ENCODE measurements at regions not wholly inside any gene's neighbourhood (a gene's known extent, or its start where the extent isn't known, plus 50 kb on each side); places are given as distances from the start of the nearest gene placed in this dataset.

GRCh38 chr7:21024485-21024867 is 237.8 kb upstream of the SP8 start:
- FAIRE-seq (no peak), DNase-seq (ENCODE audit: insufficient read length, low spot score) (no peak)

DNA sequence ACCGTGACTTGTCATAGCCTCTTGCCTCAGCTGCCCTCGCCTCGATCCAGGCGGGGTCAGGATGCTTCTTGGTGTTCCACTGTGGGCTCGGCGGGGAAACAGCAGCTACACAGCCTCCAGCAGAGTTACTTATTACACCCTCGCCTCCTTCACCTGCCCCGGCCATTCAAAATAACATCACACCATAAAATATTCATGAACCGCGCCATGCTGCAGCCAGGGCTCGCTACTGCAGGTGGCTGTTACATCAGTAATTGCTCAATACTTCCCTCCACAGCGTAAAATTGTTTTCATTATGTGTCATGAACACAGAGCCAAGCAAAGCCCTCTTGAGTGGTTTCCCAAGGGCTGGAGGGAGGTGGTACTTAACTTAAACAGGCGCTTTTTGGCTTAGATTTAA is 241.5 kb upstream of the SP8 start:
- DNase-seq (ENCODE audit: insufficient read length, low spot score) (no peak), FAIRE-seq (no peak)

DNA sequence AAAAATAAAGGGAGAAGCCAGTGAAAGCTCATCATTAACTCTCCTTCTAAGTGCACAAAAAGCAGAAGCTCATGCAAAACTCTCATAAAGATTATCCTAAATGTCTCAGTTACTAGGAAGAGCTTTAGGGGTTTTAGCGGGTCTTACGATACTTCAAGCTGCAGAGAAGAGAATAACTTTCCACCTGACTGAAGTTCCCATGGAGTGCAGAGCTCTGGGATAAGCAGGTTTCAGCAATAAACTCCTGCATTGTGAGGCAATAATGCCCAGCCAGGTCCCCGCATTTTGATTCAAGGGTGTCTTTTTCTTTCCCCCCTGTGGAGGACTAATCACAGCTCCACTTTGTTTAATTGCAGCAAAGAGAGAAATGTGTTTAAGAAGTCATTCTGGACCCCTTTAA is 241.9 kb upstream of the SP8 start:
- FAIRE-seq (no peak), DNase-seq (ENCODE audit: insufficient read length, low spot score) (no peak)

DNA sequence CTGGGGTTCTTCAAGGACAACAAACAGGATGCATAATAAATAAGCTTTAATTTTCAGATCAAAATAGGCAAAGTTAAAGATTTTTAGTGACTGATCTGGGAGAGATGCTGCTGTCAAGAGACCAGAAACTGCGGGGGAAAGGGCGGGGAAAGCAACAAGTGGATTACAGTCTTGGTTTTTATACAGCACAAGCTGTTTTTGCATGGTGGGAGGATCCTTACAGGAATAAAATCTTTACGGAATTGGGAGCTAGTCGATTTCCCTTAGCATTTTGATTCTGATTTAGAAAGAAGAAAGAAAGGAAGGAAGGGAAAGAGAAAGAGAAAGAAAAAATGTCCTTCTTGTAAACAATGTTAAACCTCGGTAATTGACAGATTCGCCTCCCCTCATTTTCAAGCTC is 242.3 kb upstream of the SP8 start:
- FAIRE-seq = no peak
- no peak for DNase-seq (ENCODE audit: insufficient read length, low spot score)

- FAIRE-seq (no peak), DNase-seq (ENCODE audit: insufficient read length, low spot score) (no peak)
Measured at GRCh38 chr7:21030237-21030871, 243.7 kb upstream of the SP8 start.

GRCh38 chr7:21041252-21041651 is 254.6 kb upstream of the SP8 start:
- FAIRE-seq (no peak), DNase-seq (ENCODE audit: insufficient read length, low spot score) (no peak)

- DNase-seq (ENCODE audit: insufficient read length, low spot score) (no peak), FAIRE-seq (no peak)
Measured at GRCh38 chr7:21041666-21042065, 255.0 kb upstream of the SP8 start.

DNA sequence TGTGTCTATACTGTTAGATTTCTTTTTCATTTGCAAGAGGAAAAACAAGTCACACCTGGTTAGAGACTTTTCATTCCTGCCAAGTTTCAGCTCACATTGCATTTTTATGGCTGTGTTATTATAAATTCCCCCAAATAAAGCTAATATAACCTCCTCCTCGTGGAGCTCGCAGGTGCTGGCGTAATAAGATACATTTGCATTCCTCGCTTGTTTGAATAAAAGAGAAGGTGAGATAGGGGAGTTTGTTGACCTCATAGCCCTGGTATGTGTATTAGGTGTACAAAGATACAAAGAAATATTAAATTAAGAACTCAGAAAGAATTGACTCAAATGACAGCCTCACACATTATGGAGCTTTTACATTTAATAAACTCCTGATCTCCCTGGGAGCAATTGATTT is 257.7 kb upstream of the SP8 start:
- DNase-seq (ENCODE audit: insufficient read length, low spot score) = no peak
- no peak for FAIRE-seq

- no peak for DNase-seq (ENCODE audit: insufficient read length, low spot score)
- no peak for FAIRE-seq
Measured at GRCh38 chr7:21044913-21045568, 258.4 kb upstream of the SP8 start.

- no peak for DNase-seq (ENCODE audit: insufficient read length, low spot score)
- no peak for FAIRE-seq
Measured at GRCh38 chr7:21051865-21052264, 265.2 kb upstream of the SP8 start.

- DNase-seq (ENCODE audit: insufficient read length, low spot score) = no peak
- FAIRE-seq = no peak
Measured at GRCh38 chr7:21054427-21055112, 267.9 kb upstream of the SP8 start.

DNA sequence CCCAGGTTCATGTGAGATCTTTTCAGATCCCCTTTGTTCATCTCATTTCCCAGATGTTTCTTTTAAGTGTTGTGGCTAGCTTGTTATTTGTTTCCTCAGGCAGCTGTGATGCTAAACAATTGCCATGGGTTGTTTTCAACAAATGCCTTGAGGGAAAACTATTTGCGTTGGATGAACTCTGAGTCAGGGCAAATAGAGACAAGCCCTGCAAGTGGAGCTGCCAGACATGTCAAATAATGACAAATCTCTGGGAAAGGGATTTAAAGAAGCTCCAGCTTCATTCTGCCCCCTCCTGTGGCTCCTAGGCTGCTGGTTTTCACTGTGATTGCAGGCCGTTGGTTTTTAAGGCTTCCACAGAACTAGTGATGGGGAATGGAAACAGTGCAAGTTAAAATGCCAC is 272.4 kb upstream of the SP8 start:
- FAIRE-seq = no peak
- DNase-seq (ENCODE audit: insufficient read length, low spot score) = no peak

DNA sequence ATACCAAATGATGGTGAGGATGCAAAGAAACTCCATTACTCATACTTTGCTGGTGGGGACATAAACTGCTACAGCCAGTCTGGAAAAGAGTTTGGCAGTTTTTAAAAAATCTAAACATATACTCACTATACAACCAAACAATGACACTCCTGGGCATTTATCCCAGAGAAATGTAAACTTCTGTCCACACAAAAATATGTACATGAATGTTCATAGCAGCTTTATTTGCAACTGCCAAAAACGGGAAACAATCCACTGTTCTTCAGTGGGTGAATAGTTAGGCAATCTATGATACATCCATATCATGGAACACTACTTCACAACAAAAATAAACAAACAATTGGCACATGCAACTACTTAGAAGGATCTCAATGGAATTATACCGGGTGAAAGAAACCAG is 276.4 kb upstream of the SP8 start:
- no peak for FAIRE-seq
- no peak for DNase-seq (ENCODE audit: insufficient read length, low spot score)

GRCh38 chr7:21064698-21065648 is 278.3 kb upstream of the SP8 start:
- no peak for FAIRE-seq

DNA sequence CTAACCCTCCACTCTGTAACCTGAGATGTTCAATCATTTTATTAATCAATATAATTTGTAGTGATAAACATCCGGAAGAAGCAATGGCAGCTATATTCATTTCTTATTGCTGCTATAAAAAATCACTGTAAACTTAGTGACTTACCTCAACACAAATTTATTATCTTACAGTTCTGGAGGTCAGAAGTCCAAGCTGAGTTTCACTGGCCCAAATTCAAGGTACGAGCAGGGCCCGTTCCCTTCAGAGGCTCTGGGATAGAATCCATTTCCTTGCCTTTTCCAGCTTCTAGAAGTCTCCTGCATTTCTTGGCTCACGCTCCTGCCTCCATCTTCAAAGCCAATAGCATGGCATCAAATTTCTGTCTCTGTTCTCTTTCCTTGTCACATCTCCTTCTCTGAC is 279.5 kb upstream of the SP8 start:
- FAIRE-seq = no peak
- DNase-seq (ENCODE audit: insufficient read length, low spot score) = no peak

More at GRCh38 chr7:21064698-21065648, 278.3 kb upstream of the SP8 start:
- DNase-seq (ENCODE audit: insufficient read length, low spot score) = no peak

- no peak for DNase-seq (ENCODE audit: insufficient read length, low spot score)
- no peak for FAIRE-seq
Measured at GRCh38 chr7:21067216-21067615, 280.5 kb upstream of the SP8 start.

GRCh38 chr7:21070571-21071090 is 283.9 kb upstream of the SP8 start:
- DNase-seq (ENCODE audit: insufficient read length, low spot score) (no peak), FAIRE-seq (no peak)

- no peak for FAIRE-seq
Measured at GRCh38 chr7:21071561-21072501, 285.1 kb upstream of the SP8 start.

GRCh38 chr7:21076054-21076453 is 289.4 kb upstream of the SP8 start:
- FAIRE-seq = no peak
- no peak for DNase-seq (ENCODE audit: insufficient read length, low spot score)

More at GRCh38 chr7:21071561-21072501, 285.1 kb upstream of the SP8 start:
- DNase-seq (ENCODE audit: insufficient read length, low spot score) = no peak

GRCh38 chr7:21076574-21076973 is 289.9 kb upstream of the SP8 start:
- DNase-seq (ENCODE audit: insufficient read length, low spot score) = no peak
- no peak for FAIRE-seq

Data from HTR-8/SVneo (cell line).